ENCODE measurements at regions not wholly inside any gene's neighbourhood (a gene's known extent, or its start where the extent isn't known, plus 50 kb on each side); places are given as distances from the start of the nearest gene placed in this dataset.

- Histone ChIP-seq H3K9me2 (ENCODE audit: low read depth, low read length) (no peaks in the 10 kb centered on the region), H3K4me2 (ENCODE audit: low read length) (no peak overlapping the region), H4K20me1 (ENCODE audit: insufficient read depth, low read length) (no peaks in the 10 kb centered on the region), H3K27ac (ENCODE audit: low read depth, low read length, poor library complexity, severe bottlenecking) (no peak overlapping the region), H3F3A (ENCODE audit: insufficient read depth, low read length) (no peaks in the 10 kb centered on the region), H3K79me2 (ENCODE audit: insufficient read depth, low read length) (no peaks in the 10 kb centered on the region), H3K9me3 (ENCODE audit: low read length) (no peaks in the 10 kb centered on the region), H2AFZ (ENCODE audit: low read length) (no peak overlapping the region), H3K4me1 (ENCODE audit: insufficient read depth, low read length, severe bottlenecking) (no peaks in the 10 kb centered on the region), H3K27me3 (ENCODE audit: insufficient read depth, low read length) (no peaks in the 10 kb centered on the region), H3K4me3 (ENCODE audit: low read depth, low read length, poor library complexity, severe bottlenecking) (no peak overlapping the region), H3K36me3 (ENCODE audit: insufficient read depth, low read length) (no peaks in the 10 kb centered on the region), H3K9ac (ENCODE audit: low read length) (no peak overlapping the region)
- no peak for TF ChIP-seq EZH2 (IDR thresholded peaks at IDR 0.05; ENCODE audit: borderline replicate concordance, low read length)
- TF ChIP-seq, protein P1, sequence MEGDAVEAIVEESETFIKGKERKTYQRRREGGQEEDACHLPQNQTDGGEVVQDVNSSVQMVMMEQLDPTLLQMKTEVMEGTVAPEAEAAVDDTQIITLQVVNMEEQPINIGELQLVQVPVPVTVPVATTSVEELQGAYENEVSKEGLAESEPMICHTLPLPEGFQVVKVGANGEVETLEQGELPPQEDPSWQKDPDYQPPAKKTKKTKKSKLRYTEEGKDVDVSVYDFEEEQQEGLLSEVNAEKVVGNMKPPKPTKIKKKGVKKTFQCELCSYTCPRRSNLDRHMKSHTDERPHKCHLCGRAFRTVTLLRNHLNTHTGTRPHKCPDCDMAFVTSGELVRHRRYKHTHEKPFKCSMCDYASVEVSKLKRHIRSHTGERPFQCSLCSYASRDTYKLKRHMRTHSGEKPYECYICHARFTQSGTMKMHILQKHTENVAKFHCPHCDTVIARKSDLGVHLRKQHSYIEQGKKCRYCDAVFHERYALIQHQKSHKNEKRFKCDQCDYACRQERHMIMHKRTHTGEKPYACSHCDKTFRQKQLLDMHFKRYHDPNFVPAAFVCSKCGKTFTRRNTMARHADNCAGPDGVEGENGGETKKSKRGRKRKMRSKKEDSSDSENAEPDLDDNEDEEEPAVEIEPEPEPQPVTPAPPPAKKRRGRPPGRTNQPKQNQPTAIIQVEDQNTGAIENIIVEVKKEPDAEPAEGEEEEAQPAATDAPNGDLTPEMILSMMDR (IDR thresholded peaks at IDR 0.05; ENCODE audit: low read length), result no peak
Observed at GRCh38 chrX:128862557-128862956, 660.7 kb downstream of the SMARCA1 start.

DNA sequence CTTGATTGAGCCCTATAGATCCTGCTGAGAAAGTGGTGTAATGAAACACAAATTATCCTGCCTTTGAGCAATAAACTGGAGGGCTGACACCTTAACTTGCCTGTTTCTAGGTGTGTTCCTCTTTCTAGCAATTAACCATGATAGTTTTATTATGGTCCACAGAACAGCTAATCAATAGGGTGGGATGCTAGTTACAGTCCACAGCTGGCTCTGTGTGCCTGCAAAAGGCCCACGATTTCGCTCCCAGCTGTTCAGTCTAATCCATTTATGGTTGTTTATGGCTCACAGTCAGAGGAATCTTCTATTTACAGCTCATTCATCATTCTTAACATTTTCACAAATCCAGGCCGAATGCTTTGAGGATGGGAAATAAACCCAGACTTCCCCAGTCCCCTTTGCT lies 674.9 kb downstream of the SMARCA1 start:
- Histone ChIP-seq H3K9ac (ENCODE audit: low read length) (no peak overlapping the region), H3K4me2 (ENCODE audit: low read length) (no peak overlapping the region), H3K4me3 (ENCODE audit: low read depth, low read length, poor library complexity, severe bottlenecking) (no peak overlapping the region), H3K27ac (ENCODE audit: low read depth, low read length, poor library complexity, severe bottlenecking) (no peak overlapping the region), H4K20me1 (ENCODE audit: insufficient read depth, low read length) (no peaks in the 10 kb centered on the region), H3K36me3 (ENCODE audit: insufficient read depth, low read length) (no peaks in the 10 kb centered on the region), H3F3A (ENCODE audit: insufficient read depth, low read length) (no peaks in the 10 kb centered on the region), H3K27me3 (ENCODE audit: insufficient read depth, low read length) (no peaks in the 10 kb centered on the region), H3K9me3 (ENCODE audit: low read length) (no peaks in the 10 kb centered on the region), H3K9me2 (ENCODE audit: low read depth, low read length) (no peaks in the 10 kb centered on the region), H3K4me1 (ENCODE audit: insufficient read depth, low read length, severe bottlenecking) (no peaks in the 10 kb centered on the region), H3K79me2 (ENCODE audit: insufficient read depth, low read length) (no peaks in the 10 kb centered on the region), H2AFZ (ENCODE audit: low read length) (no peak overlapping the region)
- TF ChIP-seq, protein P1 (IDR thresholded peaks at IDR 0.05; ENCODE audit: low read length), result no peak

DNA sequence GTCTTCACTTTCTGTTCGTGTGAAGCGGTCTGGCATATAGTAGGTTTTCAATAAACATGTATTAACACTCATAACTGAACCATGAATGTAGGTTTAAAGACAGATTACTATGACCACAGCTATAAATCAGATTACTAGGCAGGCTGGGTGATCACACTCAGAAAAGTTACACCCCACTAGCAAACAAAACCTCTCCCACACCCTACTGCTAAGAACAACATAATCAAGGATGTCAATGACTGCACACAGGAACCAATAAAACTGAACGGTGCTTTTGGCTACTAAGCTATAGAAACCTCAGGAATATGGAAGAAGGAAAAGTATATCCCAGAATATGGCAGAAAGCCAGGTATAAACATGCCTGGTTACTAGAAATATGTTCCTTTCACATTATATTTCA lies 676.9 kb downstream of the SMARCA1 start:
- Histone ChIP-seq H3K4me3 (ENCODE audit: low read depth, low read length, poor library complexity, severe bottlenecking) (no peak overlapping the region), H3K9ac (ENCODE audit: low read length) (no peak overlapping the region), H3K27ac (ENCODE audit: low read depth, low read length, poor library complexity, severe bottlenecking) (no peak overlapping the region), H3K27me3 (ENCODE audit: insufficient read depth, low read length) (no peaks in the 10 kb centered on the region), H2AFZ (ENCODE audit: low read length) (no peak overlapping the region), H3K36me3 (ENCODE audit: insufficient read depth, low read length) (no peaks in the 10 kb centered on the region), H3K9me3 (ENCODE audit: low read length) (no peaks in the 10 kb centered on the region), H3K79me2 (ENCODE audit: insufficient read depth, low read length) (no peaks in the 10 kb centered on the region), H3F3A (ENCODE audit: insufficient read depth, low read length) (no peaks in the 10 kb centered on the region), H3K4me2 (ENCODE audit: low read length) (no peak overlapping the region), H4K20me1 (ENCODE audit: insufficient read depth, low read length) (no peaks in the 10 kb centered on the region), H3K9me2 (ENCODE audit: low read depth, low read length) (no peaks in the 10 kb centered on the region), H3K4me1 (ENCODE audit: insufficient read depth, low read length, severe bottlenecking) (no peaks in the 10 kb centered on the region)
- no peak for TF ChIP-seq EZH2 (IDR thresholded peaks at IDR 0.05; ENCODE audit: borderline replicate concordance, low read length)
- TF ChIP-seq, protein P1 (IDR thresholded peaks at IDR 0.05; ENCODE audit: low read length), result no peak

Data from OCI-LY1 (cell line).